ENCODE measurements at regions not wholly inside any gene's neighbourhood (a gene's known extent, or its start where the extent isn't known, plus 50 kb on each side); places are given as distances from the start of the nearest gene placed in this dataset.

DNA sequence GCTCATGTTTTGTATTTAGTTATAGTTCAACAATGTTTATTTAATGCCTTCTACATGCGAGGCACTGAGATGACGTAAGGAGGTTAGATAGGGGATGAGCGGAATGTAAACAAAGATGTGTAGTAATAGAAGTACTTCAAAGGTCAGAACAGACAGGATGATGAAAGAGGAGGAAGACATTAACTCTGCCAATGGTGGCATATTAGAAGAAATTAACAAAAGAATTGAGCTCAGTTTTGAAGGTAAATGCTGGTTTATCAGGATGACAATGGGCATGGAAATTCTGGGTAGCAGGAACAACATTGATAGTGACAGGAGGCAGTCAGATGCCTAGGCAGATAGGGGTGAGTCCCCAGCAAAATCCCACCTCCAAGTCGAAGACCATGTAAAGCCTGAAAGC lies 62.3 kb upstream of the PGRMC2 start:
- TF ChIP-seq, protein P1, sequence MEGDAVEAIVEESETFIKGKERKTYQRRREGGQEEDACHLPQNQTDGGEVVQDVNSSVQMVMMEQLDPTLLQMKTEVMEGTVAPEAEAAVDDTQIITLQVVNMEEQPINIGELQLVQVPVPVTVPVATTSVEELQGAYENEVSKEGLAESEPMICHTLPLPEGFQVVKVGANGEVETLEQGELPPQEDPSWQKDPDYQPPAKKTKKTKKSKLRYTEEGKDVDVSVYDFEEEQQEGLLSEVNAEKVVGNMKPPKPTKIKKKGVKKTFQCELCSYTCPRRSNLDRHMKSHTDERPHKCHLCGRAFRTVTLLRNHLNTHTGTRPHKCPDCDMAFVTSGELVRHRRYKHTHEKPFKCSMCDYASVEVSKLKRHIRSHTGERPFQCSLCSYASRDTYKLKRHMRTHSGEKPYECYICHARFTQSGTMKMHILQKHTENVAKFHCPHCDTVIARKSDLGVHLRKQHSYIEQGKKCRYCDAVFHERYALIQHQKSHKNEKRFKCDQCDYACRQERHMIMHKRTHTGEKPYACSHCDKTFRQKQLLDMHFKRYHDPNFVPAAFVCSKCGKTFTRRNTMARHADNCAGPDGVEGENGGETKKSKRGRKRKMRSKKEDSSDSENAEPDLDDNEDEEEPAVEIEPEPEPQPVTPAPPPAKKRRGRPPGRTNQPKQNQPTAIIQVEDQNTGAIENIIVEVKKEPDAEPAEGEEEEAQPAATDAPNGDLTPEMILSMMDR (IDR thresholded peaks at IDR 0.05 in 2 of 3, conservative IDR thresholded peaks at IDR 0.05 in 1 of 3; ENCODE audit: insufficient read depth in 2 of 3, low read depth in 1 of 3, low read length in 3 of 3), result no peak
- no peak for TF ChIP-seq HDAC6 (IDR thresholded peaks at IDR 0.05; ENCODE audit: low read depth, low read length)
- no peak for TF ChIP-seq POLR2AphosphoS5 (IDR thresholded peaks at IDR 0.05; ENCODE audit: control insufficient read depth, insufficient read depth, low read depth, low read length)
- no peak for TF ChIP-seq NCOA2 (IDR thresholded peaks at IDR 0.05; ENCODE audit: partially characterized antibody in 2 of 2)
- TF ChIP-seq RBM39 (optimal IDR thresholded peaks at IDR 0.05; ENCODE audit: low read depth, low read length), result no peak
- TF ChIP-seq ZFX (CRISPR knock-in tag; IDR thresholded peaks at IDR 0.05), result no peak
- TF ChIP-seq, protein P2, sequence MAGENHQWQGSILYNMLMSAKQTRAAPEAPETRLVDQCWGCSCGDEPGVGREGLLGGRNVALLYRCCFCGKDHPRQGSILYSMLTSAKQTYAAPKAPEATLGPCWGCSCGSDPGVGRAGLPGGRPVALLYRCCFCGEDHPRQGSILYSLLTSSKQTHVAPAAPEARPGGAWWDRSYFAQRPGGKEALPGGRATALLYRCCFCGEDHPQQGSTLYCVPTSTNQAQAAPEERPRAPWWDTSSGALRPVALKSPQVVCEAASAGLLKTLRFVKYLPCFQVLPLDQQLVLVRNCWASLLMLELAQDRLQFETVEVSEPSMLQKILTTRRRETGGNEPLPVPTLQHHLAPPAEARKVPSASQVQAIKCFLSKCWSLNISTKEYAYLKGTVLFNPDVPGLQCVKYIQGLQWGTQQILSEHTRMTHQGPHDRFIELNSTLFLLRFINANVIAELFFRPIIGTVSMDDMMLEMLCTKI (IDR thresholded peaks at IDR 0.05; ENCODE audit: partially characterized antibody), result no peak
- TF ChIP-seq MEF2A (IDR thresholded peaks at IDR 0.05; ENCODE audit: control insufficient read depth, low read depth, low read length), result no peak
- TF ChIP-seq, protein P3, sequence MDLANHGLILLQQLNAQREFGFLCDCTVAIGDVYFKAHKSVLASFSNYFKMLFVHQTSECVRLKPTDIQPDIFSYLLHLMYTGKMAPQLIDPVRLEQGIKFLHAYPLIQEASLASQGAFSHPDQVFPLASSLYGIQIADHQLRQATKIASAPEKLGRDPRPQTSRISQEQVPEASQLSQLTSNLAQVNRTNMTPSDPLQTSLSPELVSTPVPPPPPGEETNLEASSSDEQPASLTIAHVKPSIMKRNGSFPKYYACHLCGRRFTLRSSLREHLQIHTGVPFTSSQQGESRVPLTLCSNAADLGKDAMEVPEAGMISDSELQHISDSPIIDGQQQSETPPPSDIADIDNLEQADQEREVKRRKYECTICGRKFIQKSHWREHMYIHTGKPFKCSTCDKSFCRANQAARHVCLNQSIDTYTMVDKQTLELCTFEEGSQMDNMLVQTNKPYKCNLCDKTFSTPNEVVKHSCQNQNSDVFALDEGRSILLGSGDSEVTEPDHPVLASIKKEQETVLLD (IDR thresholded peaks at IDR 0.05), result no peak
